ENCODE measurements at regions not wholly inside any gene's neighbourhood (a gene's known extent, or its start where the extent isn't known, plus 50 kb on each side); places are given as distances from the start of the nearest gene placed in this dataset.

DNA sequence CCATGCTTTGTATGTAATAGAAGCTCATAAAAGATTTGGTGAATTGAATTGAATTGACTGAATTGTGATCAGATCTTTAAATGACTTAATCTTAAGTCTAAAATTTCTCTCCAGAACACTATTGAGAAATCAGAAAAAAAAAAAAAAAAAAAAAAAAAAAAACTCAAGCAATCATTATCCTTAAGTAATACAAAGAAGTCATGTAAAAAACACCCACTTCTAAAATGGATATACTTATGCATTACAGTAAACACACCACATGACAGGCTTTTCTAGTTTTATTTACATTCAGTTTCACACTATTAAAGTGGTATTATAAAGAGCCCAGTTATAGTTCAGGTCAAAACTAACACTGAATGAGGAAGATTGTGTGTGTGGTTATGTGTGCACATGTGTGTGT lies 84.9 kb upstream of the GLS start:
- TF ChIP-seq, protein P1, sequence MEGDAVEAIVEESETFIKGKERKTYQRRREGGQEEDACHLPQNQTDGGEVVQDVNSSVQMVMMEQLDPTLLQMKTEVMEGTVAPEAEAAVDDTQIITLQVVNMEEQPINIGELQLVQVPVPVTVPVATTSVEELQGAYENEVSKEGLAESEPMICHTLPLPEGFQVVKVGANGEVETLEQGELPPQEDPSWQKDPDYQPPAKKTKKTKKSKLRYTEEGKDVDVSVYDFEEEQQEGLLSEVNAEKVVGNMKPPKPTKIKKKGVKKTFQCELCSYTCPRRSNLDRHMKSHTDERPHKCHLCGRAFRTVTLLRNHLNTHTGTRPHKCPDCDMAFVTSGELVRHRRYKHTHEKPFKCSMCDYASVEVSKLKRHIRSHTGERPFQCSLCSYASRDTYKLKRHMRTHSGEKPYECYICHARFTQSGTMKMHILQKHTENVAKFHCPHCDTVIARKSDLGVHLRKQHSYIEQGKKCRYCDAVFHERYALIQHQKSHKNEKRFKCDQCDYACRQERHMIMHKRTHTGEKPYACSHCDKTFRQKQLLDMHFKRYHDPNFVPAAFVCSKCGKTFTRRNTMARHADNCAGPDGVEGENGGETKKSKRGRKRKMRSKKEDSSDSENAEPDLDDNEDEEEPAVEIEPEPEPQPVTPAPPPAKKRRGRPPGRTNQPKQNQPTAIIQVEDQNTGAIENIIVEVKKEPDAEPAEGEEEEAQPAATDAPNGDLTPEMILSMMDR (IDR thresholded peaks at IDR 0.05) = no peak
- TF ChIP-seq POLR2A (IDR thresholded peaks at IDR 0.05) = no peak
